Osteocyte (in vitro differentiated cells): ENCODE measurements at regions not wholly inside any gene's neighbourhood (a gene's known extent, or its start where the extent isn't known, plus 50 kb on each side); places are given as distances from the start of the nearest gene placed in this dataset.

Source experiments
- DNase-seq: peaks from one replicate; pipeline ENCODE4 v3.0.0; 2021; ENCODE audit warnings: mixed read lengths; ENCODE audit not compliant: unreplicated experiment; ENCODE audit errors: extremely low spot score
- H3K27ac Mint-ChIP-seq: one replicate; pipeline ENCODE4 v1.8.0; 2021; ENCODE audit warnings: mild to moderate bottlenecking, mixed read lengths; ENCODE audit not compliant: unreplicated experiment
- H3K27me3 Mint-ChIP-seq: one replicate; pipeline ENCODE4 v1.8.0; 2021; ENCODE audit warnings: mixed read lengths; ENCODE audit not compliant: unreplicated experiment
- H3K36me3 Mint-ChIP-seq: one replicate; pipeline ENCODE4 v1.8.0; 2021; ENCODE audit warnings: mixed read lengths; ENCODE audit not compliant: unreplicated experiment
- H3K4me1 Mint-ChIP-seq: one replicate; pipeline ENCODE4 v1.8.0; 2021; ENCODE audit warnings: mixed read lengths; ENCODE audit not compliant: unreplicated experiment
- H3K4me3 Mint-ChIP-seq: one replicate; pipeline ENCODE4 v1.8.0; 2021; ENCODE audit warnings: mild to moderate bottlenecking, moderate library complexity, mixed read lengths; ENCODE audit not compliant: unreplicated experiment
- H3K9me3 Mint-ChIP-seq: one replicate; pipeline ENCODE4 v1.8.0; 2021; ENCODE audit warnings: mixed read lengths; ENCODE audit not compliant: unreplicated experiment
- TF ChIP-seq, protein P1 (sequence below): fragments of 200-600 bp; sonication (generic); IDR thresholded peaks from 2 replicates; pipeline ENCODE4 v1.5.0; 2021; ENCODE audit warnings: antibody characterized with exemption, mild to moderate bottlenecking, moderate library complexity

DNA sequence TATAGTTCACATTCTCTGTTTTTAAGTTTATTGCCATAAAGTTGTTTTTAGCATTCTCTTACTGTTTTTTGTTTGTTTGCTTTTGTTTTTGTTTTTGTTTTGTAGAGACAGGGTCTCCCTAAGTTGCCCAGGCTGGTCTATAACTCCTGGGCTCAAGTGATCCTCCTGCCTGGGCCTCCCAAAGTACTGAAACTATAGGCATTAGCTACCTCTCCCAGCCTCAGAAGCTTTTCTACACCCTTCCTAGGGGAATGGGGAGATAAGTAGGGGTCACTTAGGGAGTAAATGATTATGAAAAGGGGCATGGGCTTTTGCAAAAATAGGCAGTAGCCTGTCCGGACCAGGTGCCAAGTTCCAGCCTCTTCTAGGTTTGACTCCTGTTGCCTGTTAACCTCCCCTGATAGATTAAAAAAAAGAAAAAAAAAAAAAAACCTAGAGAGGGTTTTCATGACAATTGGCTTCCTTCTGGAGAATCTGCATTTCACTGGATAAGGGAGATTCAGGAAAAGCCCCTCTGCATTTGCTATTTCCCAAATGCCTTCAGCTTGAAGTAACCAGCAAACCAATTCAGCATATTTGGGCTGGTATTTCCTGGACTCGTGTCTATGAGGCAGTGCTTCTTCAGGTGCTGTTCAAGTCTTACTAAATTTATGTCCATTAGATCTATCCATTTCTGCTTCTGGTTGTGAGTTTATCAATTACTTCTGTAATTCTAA lies 216.8 kb downstream of the TM9SF2 start:
- Mint-ChIP-seq H3K4me3 (no peak overlapping the region), H3K27ac (no peak overlapping the region), H3K36me3 (no peaks in the 10 kb centered on the region), H3K4me1 (peaks cover 10% of the 10 kb centered on the region), H3K27me3 (no peaks in the 10 kb centered on the region), H3K9me3 (no peaks in the 10 kb centered on the region)
- no peak for DNase-seq
- TF ChIP-seq, protein P1, sequence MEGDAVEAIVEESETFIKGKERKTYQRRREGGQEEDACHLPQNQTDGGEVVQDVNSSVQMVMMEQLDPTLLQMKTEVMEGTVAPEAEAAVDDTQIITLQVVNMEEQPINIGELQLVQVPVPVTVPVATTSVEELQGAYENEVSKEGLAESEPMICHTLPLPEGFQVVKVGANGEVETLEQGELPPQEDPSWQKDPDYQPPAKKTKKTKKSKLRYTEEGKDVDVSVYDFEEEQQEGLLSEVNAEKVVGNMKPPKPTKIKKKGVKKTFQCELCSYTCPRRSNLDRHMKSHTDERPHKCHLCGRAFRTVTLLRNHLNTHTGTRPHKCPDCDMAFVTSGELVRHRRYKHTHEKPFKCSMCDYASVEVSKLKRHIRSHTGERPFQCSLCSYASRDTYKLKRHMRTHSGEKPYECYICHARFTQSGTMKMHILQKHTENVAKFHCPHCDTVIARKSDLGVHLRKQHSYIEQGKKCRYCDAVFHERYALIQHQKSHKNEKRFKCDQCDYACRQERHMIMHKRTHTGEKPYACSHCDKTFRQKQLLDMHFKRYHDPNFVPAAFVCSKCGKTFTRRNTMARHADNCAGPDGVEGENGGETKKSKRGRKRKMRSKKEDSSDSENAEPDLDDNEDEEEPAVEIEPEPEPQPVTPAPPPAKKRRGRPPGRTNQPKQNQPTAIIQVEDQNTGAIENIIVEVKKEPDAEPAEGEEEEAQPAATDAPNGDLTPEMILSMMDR, result no peak

DNA sequence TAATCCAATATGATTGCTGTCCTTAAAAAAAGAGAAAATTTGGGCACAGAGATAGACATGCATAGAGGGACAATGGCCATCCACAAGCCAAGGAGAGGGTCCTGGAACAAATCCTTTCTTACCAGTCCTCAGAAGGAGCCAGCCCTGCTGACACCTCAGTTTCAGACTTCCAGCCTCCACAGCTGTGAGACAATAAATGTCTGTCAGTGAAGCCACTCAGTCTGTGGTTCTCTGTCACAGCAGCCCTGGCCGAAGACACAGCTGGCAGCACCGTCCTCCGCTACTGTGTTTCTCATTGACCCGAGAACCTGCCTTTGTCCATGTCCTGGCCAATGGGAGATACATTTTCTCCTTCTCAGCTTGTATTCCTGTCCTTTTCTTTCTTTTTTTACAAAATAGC lies 207.9 kb downstream of the TM9SF2 start:
- peaks cover 2% of the 10 kb centered on the region for H3K27me3 Mint-ChIP-seq
- DNase-seq, result no peak
- no peaks in the 10 kb centered on the region for H3K4me1 Mint-ChIP-seq
- H3K4me3 Mint-ChIP-seq, result no peak overlapping the region
- TF ChIP-seq, protein P1, result no peak
- H3K9me3 Mint-ChIP-seq, result no peaks in the 10 kb centered on the region
- H3K27ac Mint-ChIP-seq, result no peak overlapping the region
- no peaks in the 10 kb centered on the region for H3K36me3 Mint-ChIP-seq

DNA sequence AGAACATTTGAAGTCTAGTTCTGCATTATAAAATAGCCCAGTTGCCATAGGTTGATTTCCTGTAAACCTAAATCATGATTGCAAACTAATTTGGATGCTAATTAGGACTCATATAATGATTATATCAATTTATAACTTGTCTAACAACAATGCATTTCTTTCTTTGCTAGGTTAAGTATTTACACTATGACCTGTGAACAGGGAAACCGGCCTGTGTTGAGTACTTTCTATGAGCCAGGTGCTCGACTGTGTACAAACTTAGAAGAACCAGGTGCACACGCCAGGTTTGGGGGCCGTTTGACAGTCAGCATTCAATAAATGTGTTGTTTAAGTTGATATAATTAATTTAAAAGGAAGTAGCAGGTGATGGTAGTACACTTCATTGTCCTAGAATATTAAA lies 203.1 kb downstream of the TM9SF2 start:
- Mint-ChIP-seq H3K9me3 (no peaks in the 10 kb centered on the region), H3K4me3 (no peak overlapping the region), H3K27ac (no peak overlapping the region), H3K4me1 (no peaks in the 10 kb centered on the region), H3K36me3 (no peaks in the 10 kb centered on the region), H3K27me3 (no peaks in the 10 kb centered on the region)
- DNase-seq, result no peak
- TF ChIP-seq, protein P1, result no peak

DNA sequence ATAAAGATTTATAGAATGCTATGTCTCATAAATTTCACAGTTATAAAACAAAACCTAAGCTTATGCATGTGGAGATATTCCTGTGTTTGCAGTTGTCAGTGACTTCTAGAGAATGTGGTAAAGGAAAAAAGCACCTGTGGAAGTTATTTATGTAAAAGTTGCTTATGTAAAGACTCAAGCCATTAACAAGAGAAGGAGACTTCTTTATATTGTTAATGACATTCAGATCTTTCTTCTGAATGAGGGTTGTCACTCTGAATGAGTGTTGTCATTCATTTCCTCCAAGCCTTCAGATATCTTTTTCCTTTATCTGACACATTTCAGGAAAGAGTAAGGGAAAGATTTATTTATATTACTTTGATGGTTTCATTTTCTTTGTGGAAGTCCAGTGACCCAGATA lies 202.6 kb downstream of the TM9SF2 start:
- Mint-ChIP-seq H3K9me3 (no peaks in the 10 kb centered on the region), H3K4me3 (no peak overlapping the region), H3K36me3 (no peaks in the 10 kb centered on the region), H3K27ac (no peak overlapping the region), H3K4me1 (no peaks in the 10 kb centered on the region), H3K27me3 (no peaks in the 10 kb centered on the region)
- DNase-seq, result no peak
- TF ChIP-seq, protein P1, result no peak

DNA sequence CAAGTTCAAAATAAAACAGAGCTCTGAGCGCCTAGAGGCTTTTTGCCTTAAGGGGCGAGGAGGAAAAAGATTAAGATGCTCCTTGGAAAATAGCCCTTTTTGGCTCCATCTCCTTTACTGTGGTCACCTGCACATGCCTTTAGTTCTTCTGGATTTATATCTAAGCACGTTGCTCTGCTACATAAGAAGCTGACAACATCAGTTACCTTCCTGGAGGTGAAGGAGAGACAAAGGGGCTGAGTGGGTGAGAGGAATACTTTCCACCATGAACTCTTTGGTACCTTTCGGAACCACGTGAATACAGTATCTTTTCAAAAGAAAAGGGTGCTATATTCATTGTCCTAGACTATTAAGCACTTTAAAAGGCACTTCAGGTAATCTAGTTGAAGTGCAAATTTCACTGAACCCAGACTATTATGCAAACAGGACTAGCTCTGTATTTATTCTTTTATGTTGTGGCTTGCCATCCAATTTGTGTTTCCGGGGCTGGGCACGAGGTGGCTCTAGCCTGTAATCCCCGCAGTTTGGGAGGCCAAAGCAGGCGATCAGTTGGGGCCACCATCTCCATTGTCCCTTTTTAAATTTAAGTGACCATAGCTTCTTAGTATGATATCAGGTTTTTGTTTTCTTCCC lies 201.5 kb downstream of the TM9SF2 start:
- Mint-ChIP-seq H3K36me3 (no peaks in the 10 kb centered on the region), H3K27ac (no peak overlapping the region), H3K27me3 (no peaks in the 10 kb centered on the region)

More for the DNA sequence above, 201.5 kb downstream of the TM9SF2 start:
- TF ChIP-seq, protein P1, result no peak
- H3K4me1 Mint-ChIP-seq, result no peaks in the 10 kb centered on the region
- DNase-seq, result no peak
- H3K4me3 Mint-ChIP-seq, result no peak overlapping the region
- H3K9me3 Mint-ChIP-seq, result no peaks in the 10 kb centered on the region
